ENCODE measurements at regions not wholly inside any gene's neighbourhood (a gene's known extent, or its start where the extent isn't known, plus 50 kb on each side); places are given as distances from the start of the nearest gene placed in this dataset.

DNA sequence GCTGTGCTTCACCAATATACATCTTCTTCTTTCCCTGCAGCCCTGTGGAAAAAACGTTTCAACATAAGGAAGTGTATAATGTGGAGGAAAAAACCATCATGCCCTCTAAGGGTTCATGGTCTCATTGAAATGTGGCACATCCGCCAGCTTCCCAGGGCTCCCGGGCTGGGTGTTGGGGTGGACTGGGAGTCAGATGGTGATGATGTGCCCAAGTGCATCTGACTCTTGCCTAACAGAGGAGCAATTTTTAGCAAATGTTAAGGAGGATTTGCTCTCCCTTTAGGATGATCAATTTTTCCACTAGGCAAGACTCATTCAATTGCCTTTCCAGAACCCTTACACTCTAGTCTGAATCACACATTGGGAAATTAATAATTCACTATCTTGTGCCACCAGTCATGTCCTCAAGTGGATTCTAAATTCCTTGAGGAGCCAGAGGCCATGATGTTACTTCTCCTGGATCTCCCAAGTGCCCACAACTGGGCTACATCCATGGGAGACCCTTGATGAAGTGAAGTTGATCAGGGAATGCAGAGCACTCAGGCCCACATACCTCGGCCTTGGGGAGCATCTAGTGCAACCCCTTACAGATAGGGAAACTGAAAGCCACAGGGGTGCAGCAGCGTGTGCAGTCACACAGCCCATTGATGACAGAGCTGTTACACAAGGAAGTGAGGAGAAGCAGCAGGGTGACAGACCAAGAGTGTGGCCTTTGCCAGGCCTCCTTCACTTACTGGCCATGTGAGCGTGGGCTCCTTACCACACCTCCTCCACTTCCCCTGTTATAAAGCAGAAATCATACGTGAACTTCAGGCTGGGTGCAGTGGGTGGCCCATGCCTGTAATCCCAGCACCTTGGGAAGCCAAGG lies 100.0 kb upstream of the SLC44A3 start:
- H3K9ac ChIP-seq (ENCODE audit: low read depth, low read length, poor library complexity): no peak overlapping the region

DNA sequence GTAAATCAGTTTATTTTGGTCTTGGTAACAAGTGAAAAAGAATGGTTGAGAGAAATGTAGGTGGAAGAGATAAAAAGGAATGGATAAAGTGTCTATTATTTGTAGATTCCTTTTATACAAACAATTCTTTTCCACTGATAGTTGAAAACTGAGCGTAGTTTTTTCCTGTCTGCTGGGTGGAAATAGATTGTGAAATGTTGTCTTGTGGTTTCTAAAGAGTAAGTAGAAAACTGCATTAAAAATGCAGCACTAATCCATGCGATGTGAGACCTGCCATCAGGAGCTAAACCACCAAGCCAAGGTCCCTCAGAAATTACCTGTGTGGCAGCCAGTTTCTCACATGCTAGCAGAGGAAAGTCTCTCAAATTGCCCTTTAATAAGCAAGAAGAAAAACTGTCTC lies 103.2 kb upstream of the SLC44A3 start:
- no peaks in the 10 kb centered on the region for H3K27me3 ChIP-seq (ENCODE audit: control insufficient read depth in 3 of 3, insufficient read depth in 3 of 3, low read depth in 1 of 3, low read length in 3 of 3)
- H3K9me3 ChIP-seq (replicated peaks in 1 of 2; ENCODE audit: control insufficient read depth in 2 of 2, insufficient read depth in 1 of 2, low read depth in 1 of 2, low read length in 2 of 2): no peaks in the 10 kb centered on the region
- H2BK120ac ChIP-seq (ENCODE audit: low read depth, low read length): no peak overlapping the region
- H3K79me1 ChIP-seq (ENCODE audit: low read depth, low read length): no peaks in the 10 kb centered on the region
- no peak overlapping the region for H3K27ac ChIP-seq (replicated peaks; ENCODE audit: low read length)
- H3K36me3 ChIP-seq (replicated peaks in 1 of 2; ENCODE audit: control insufficient read depth in 2 of 2, insufficient read depth in 2 of 2, low read length in 2 of 2): no peaks in the 10 kb centered on the region
- no peak overlapping the region for H2BK5ac ChIP-seq (ENCODE audit: low read length)
- no peak overlapping the region for H3K4me3 ChIP-seq (ENCODE audit: low read length in 2 of 2)
- no peak overlapping the region for H3K9ac ChIP-seq (ENCODE audit: low read depth, low read length, poor library complexity)
- H3K4me2 ChIP-seq (ENCODE audit: insufficient read depth, low read length, poor library complexity, severe bottlenecking): no peak overlapping the region
- WGBS, 2 donors (ENCODE audit: extremely low coverage in 2 of 2, insufficient read length in 2 of 2, insufficient replicate concordance in 1 of 2): no CpG with 5 or more reads among the region's 2 CpGs
- peaks cover 0 to 2% of the 10 kb centered on the region in 2 donors for H3K4me1 ChIP-seq (ENCODE audit: control insufficient read depth in 2 of 2, insufficient read depth in 1 of 2, low read depth in 1 of 2, low read length in 2 of 2)
- no peak overlapping the region for H3K23ac ChIP-seq (ENCODE audit: low read depth, low read length, poor library complexity)
- no peak overlapping the region for H3K18ac ChIP-seq (ENCODE audit: low read length)
- no peak overlapping the region for H2BK12ac ChIP-seq (ENCODE audit: low read length)
- no peak overlapping the region for H2BK15ac ChIP-seq (ENCODE audit: low read length)
- no peak overlapping the region for H3K14ac ChIP-seq (ENCODE audit: low read length)
- no peak overlapping the region for H2AK5ac ChIP-seq (ENCODE audit: low read depth, low read length)
- H2AFZ ChIP-seq (ENCODE audit: low read length): no peak overlapping the region
- H4K91ac ChIP-seq (ENCODE audit: low read depth, low read length, poor library complexity): no peak overlapping the region
- H4K8ac ChIP-seq (ENCODE audit: low read depth, low read length): no peak overlapping the region
- no peak overlapping the region for H3K4ac ChIP-seq (ENCODE audit: low read length)
- no peak for DNase-seq (ENCODE audit: low spot score)

More for the DNA sequence above, 100.0 kb upstream of the SLC44A3 start:
- no peaks in the 10 kb centered on the region for H3K79me1 ChIP-seq (ENCODE audit: low read depth, low read length)
- no peak overlapping the region for H4K91ac ChIP-seq (ENCODE audit: low read depth, low read length, poor library complexity)
- no peak overlapping the region for H3K4me2 ChIP-seq (ENCODE audit: insufficient read depth, low read length, poor library complexity, severe bottlenecking)
- H3K27ac ChIP-seq (replicated peaks; ENCODE audit: low read length): no peak overlapping the region
- H2BK120ac ChIP-seq (ENCODE audit: low read depth, low read length): no peak overlapping the region
- H3K9me3 ChIP-seq (replicated peaks in 1 of 2; ENCODE audit: control insufficient read depth in 2 of 2, insufficient read depth in 1 of 2, low read depth in 1 of 2, low read length in 2 of 2): no peaks in the 10 kb centered on the region
- H2AK5ac ChIP-seq (ENCODE audit: low read depth, low read length): peak overlapping the region; percentile 0
- no CpG with 5 or more reads among the region's 7 CpGs for WGBS, 2 donors (ENCODE audit: extremely low coverage in 2 of 2, insufficient read length in 2 of 2, insufficient replicate concordance in 1 of 2)
- no peaks in the 10 kb centered on the region for H3K36me3 ChIP-seq (replicated peaks in 1 of 2; ENCODE audit: control insufficient read depth in 2 of 2, insufficient read depth in 2 of 2, low read length in 2 of 2)
- H3K27me3 ChIP-seq (ENCODE audit: control insufficient read depth in 3 of 3, insufficient read depth in 3 of 3, low read depth in 1 of 3, low read length in 3 of 3): no peaks in the 10 kb centered on the region
- no peak overlapping the region for H2BK12ac ChIP-seq (ENCODE audit: low read length)
- H2BK15ac ChIP-seq (ENCODE audit: low read length): no peak overlapping the region
- no peak overlapping the region for H3K18ac ChIP-seq (ENCODE audit: low read length)
- H3K23ac ChIP-seq (ENCODE audit: low read depth, low read length, poor library complexity): no peak overlapping the region
- H2AFZ ChIP-seq (ENCODE audit: low read length): no peak overlapping the region
- no peak overlapping the region for H3K4me3 ChIP-seq (ENCODE audit: low read length in 2 of 2)
- no peak for DNase-seq (ENCODE audit: low spot score)
- H3K4ac ChIP-seq (ENCODE audit: low read length): no peak overlapping the region
- no peak overlapping the region for H4K8ac ChIP-seq (ENCODE audit: low read depth, low read length)
- H3K14ac ChIP-seq (ENCODE audit: low read length): no peak overlapping the region
- H2BK5ac ChIP-seq (ENCODE audit: low read length): no peak overlapping the region
- H3K4me1 ChIP-seq (ENCODE audit: control insufficient read depth in 2 of 2, insufficient read depth in 1 of 2, low read depth in 1 of 2, low read length in 2 of 2): peaks cover 2 to 5% of the 10 kb centered on the region in 2 donors

DNA sequence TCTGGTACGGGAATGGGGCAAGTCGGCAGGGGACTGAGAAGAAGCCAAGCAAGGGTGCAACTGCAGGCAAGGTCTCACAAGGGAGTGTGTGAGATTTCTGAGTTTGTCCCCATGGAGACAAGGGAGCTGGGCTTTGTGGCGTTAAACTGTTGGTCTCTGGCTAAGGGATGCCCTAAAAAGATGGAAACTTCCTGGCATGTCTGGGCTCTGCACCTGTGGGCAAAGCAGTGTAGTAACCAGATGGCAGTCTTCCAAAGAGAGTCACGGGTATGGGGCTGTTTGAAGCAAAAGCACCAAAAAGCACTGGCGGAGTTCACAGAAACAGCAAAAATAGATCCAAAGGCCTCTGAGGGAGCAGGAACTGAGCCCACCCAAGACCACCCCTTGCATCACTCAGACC lies 104.8 kb upstream of the SLC44A3 start:
- no CpG with 5 or more reads among the region's 5 CpGs for WGBS, 2 donors (ENCODE audit: extremely low coverage in 2 of 2, insufficient read length in 2 of 2, insufficient replicate concordance in 1 of 2)

DNA sequence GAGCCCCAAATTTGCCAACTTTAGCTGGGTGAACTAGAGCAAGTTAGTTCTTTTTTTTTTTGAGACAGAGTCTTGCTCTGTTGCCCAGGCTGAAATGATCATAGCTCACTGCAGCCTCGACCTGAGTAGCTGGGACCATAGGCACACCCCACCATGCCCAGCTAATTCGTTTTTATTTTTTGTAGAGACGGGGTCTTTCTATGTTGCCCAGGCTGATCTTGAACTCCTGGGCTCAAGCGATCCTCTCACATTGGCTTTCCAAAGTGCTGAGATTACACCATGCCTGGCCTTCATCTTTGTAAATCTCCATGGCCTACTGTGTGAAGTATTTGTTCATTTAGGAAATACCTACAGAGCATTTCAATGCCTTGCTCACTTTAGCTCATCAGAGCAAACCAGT lies 105.6 kb upstream of the SLC44A3 start:
- Histone ChIP-seq H3K27me3 (ENCODE audit: control insufficient read depth in 3 of 3, insufficient read depth in 3 of 3, low read depth in 1 of 3, low read length in 3 of 3) (no peaks in the 10 kb centered on the region), H3K4me3 (ENCODE audit: low read length in 2 of 2) (no peak overlapping the region), H2BK15ac (ENCODE audit: low read length) (no peak overlapping the region), H3K18ac (ENCODE audit: low read length) (no peak overlapping the region), H3K36me3 (replicated peaks in 1 of 2; ENCODE audit: control insufficient read depth in 2 of 2, insufficient read depth in 2 of 2, low read length in 2 of 2) (no peaks in the 10 kb centered on the region), H3K27ac (replicated peaks; ENCODE audit: low read length) (no peak overlapping the region), H4K8ac (ENCODE audit: low read depth, low read length) (no peak overlapping the region), H2BK120ac (ENCODE audit: low read depth, low read length) (no peak overlapping the region), H3K9ac (ENCODE audit: low read depth, low read length, poor library complexity) (no peak overlapping the region), H2BK12ac (ENCODE audit: low read length) (no peak overlapping the region), H3K4me2 (ENCODE audit: insufficient read depth, low read length, poor library complexity, severe bottlenecking) (no peak overlapping the region), H3K14ac (ENCODE audit: low read length) (no peak overlapping the region), H3K4ac (ENCODE audit: low read length) (no peak overlapping the region), H2AK5ac (ENCODE audit: low read depth, low read length) (no peak overlapping the region), H2BK5ac (ENCODE audit: low read length) (no peak overlapping the region), H3K4me1 (ENCODE audit: control insufficient read depth in 2 of 2, insufficient read depth in 1 of 2, low read depth in 1 of 2, low read length in 2 of 2) (peaks cover 0 to 2% of the 10 kb centered on the region in 2 donors), H2AFZ (ENCODE audit: low read length) (no peak overlapping the region), H3K79me1 (ENCODE audit: low read depth, low read length) (no peaks in the 10 kb centered on the region), H3K9me3 (replicated peaks in 1 of 2; ENCODE audit: control insufficient read depth in 2 of 2, insufficient read depth in 1 of 2, low read depth in 1 of 2, low read length in 2 of 2) (no peaks in the 10 kb centered on the region), H3K23ac (ENCODE audit: low read depth, low read length, poor library complexity) (no peak overlapping the region), H4K91ac (ENCODE audit: low read depth, low read length, poor library complexity) (no peak overlapping the region)
- WGBS, 2 donors (ENCODE audit: extremely low coverage in 2 of 2, insufficient read length in 2 of 2, insufficient replicate concordance in 1 of 2): no CpG with 5 or more reads among the region's 4 CpGs
- DNase-seq (ENCODE audit: low spot score): no peak

More for the DNA sequence above, 104.8 kb upstream of the SLC44A3 start:
- H3K79me1 ChIP-seq (ENCODE audit: low read depth, low read length): no peaks in the 10 kb centered on the region
- no peaks in the 10 kb centered on the region for H3K36me3 ChIP-seq (replicated peaks in 1 of 2; ENCODE audit: control insufficient read depth in 2 of 2, insufficient read depth in 2 of 2, low read length in 2 of 2)
- H2AFZ ChIP-seq (ENCODE audit: low read length): peak overlapping the region; percentile 25
- H2BK12ac ChIP-seq (ENCODE audit: low read length): no peak overlapping the region
- no peak overlapping the region for H3K4me2 ChIP-seq (ENCODE audit: insufficient read depth, low read length, poor library complexity, severe bottlenecking)
- H3K18ac ChIP-seq (ENCODE audit: low read length): no peak overlapping the region
- peaks cover 0 to 2% of the 10 kb centered on the region in 2 donors for H3K4me1 ChIP-seq (ENCODE audit: control insufficient read depth in 2 of 2, insufficient read depth in 1 of 2, low read depth in 1 of 2, low read length in 2 of 2)
- no peaks in the 10 kb centered on the region for H3K27me3 ChIP-seq (ENCODE audit: control insufficient read depth in 3 of 3, insufficient read depth in 3 of 3, low read depth in 1 of 3, low read length in 3 of 3)
- no peak overlapping the region for H3K14ac ChIP-seq (ENCODE audit: low read length)
- H2BK15ac ChIP-seq (ENCODE audit: low read length): no peak overlapping the region
- no peak overlapping the region for H2BK120ac ChIP-seq (ENCODE audit: low read depth, low read length)
- H2AK5ac ChIP-seq (ENCODE audit: low read depth, low read length): no peak overlapping the region
- no peaks in the 10 kb centered on the region for H3K9me3 ChIP-seq (replicated peaks in 1 of 2; ENCODE audit: control insufficient read depth in 2 of 2, insufficient read depth in 1 of 2, low read depth in 1 of 2, low read length in 2 of 2)
- H3K27ac ChIP-seq (replicated peaks; ENCODE audit: low read length): no peak overlapping the region
- no peak overlapping the region for H3K4ac ChIP-seq (ENCODE audit: low read length)
- H3K4me3 ChIP-seq (ENCODE audit: low read length in 2 of 2): no peak overlapping the region
- no peak for DNase-seq (ENCODE audit: low spot score)
- no peak overlapping the region for H4K91ac ChIP-seq (ENCODE audit: low read depth, low read length, poor library complexity)
- H4K8ac ChIP-seq (ENCODE audit: low read depth, low read length): no peak overlapping the region
- no peak overlapping the region for H3K9ac ChIP-seq (ENCODE audit: low read depth, low read length, poor library complexity)
- no peak overlapping the region for H3K23ac ChIP-seq (ENCODE audit: low read depth, low read length, poor library complexity)
- no peak overlapping the region for H2BK5ac ChIP-seq (ENCODE audit: low read length)

Data from neuronal stem cell (in vitro differentiated cells).